ENCODE measurements at regions not wholly inside any gene's neighbourhood (a gene's known extent, or its start where the extent isn't known, plus 50 kb on each side); places are given as distances from the start of the nearest gene placed in this dataset.

DNA sequence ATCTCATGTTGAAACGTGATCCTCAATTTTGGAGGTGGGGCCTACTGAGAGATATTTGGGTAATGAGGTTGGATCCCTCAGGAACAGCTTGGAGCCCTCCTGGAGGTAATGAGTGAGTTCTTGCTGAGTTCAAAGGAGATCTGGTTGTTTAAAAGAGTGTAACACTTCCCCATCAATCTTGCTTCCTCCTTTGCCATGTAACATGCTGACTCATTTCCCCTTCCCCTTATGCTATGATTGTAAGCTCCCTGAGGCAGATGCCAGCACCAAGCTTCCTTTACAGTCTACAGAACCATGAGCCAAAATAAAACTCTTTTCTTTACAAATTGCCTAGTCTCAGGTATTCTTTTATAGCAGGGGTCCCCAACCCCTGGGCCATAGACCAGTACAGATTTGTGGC, 352.3 kb downstream of the SLCO4C1 start:
- TF ChIP-seq, protein P1, sequence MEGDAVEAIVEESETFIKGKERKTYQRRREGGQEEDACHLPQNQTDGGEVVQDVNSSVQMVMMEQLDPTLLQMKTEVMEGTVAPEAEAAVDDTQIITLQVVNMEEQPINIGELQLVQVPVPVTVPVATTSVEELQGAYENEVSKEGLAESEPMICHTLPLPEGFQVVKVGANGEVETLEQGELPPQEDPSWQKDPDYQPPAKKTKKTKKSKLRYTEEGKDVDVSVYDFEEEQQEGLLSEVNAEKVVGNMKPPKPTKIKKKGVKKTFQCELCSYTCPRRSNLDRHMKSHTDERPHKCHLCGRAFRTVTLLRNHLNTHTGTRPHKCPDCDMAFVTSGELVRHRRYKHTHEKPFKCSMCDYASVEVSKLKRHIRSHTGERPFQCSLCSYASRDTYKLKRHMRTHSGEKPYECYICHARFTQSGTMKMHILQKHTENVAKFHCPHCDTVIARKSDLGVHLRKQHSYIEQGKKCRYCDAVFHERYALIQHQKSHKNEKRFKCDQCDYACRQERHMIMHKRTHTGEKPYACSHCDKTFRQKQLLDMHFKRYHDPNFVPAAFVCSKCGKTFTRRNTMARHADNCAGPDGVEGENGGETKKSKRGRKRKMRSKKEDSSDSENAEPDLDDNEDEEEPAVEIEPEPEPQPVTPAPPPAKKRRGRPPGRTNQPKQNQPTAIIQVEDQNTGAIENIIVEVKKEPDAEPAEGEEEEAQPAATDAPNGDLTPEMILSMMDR (IDR thresholded peaks at IDR 0.05), result no peak
- no peak for TF ChIP-seq POLR2A (IDR thresholded peaks at IDR 0.05)

Data from adrenal gland (tissue), 5 donors.